Uterus (tissue), 3 donors: ENCODE measurements at regions not wholly inside any gene's neighbourhood (a gene's known extent, or its start where the extent isn't known, plus 50 kb on each side); places are given as distances from the start of the nearest gene placed in this dataset.
A peak's percentile ranks its signal among the peaks of the same experiment; 100 is the strongest.

Source experiments
- DNase-seq, 2 donors: peaks; one replicate each; pipeline ENCODE4 v3.0.0-alpha.2; 2019 to 2020
- H3K27ac ChIP-seq, 2 donors: fragments of 200-600 bp; sonication (generic); 1 replicate in 1 of 2; 2 replicates in 1 of 2; pipeline ENCODE4 v1.5.1; 2016 to 2018
- H3K27me3 ChIP-seq, 2 donors: fragments of 200-600 bp; sonication (generic); one replicate each; pipeline ENCODE4 v1.5.1; 2018 to 2019; ENCODE audit warnings: control low read depth in 1 of 2
- H3K36me3 ChIP-seq, 2 donors: fragments of 200-600 bp; sonication (generic); one replicate each; pipeline ENCODE4 v1.5.1; 2019; ENCODE audit warnings: control low read depth in 1 of 2
- H3K4me1 ChIP-seq, 2 donors: fragments of 200-600 bp; sonication (generic); one replicate each; pipeline ENCODE4 v1.5.1; 2018 to 2019; ENCODE audit warnings: control low read depth in 1 of 2
- H3K4me3 ChIP-seq, 2 donors: fragments of 200-600 bp; sonication (generic); 1 replicate in 1 of 2; 2 replicates in 1 of 2; pipeline ENCODE4 v1.5.1; 2018 to 2019; ENCODE audit warnings: mild to moderate bottlenecking in 1 of 2
- H3K9me3 ChIP-seq, 2 donors: fragments of 200-600 bp; sonication (generic); one replicate each; pipeline ENCODE4 v1.5.1; 2019; ENCODE audit warnings: control low read depth in 1 of 2
- POLR2A ChIP-seq, 2 donors: fragments of 450-650 bp; IDR thresholded peaks; one replicate each; pipeline ENCODE4 v1.6.1; 2016; ENCODE audit warnings: antibody characterized with exemption in 2 of 2, mild to moderate bottlenecking in 1 of 2, moderate library complexity in 1 of 2
- intact Hi-C: fragments of 100-400 bp; cut with DNase I; formaldehyde crosslinking; loops from one replicate; pipeline ENCODE4 v1.15.1; 2023; ENCODE audit warnings: low total_unique reads
- TF ChIP-seq, protein P1 (sequence below), 4 experiments: fragments of 200-600 bp in 2 of 4; fragments of 450-650 bp in 2 of 4; sonication (generic) in 2 of 4; IDR thresholded peaks; one replicate each; pipeline ENCODE4 v1.5.1; 2016 to 2019; ENCODE audit warnings: antibody characterized with exemption in 4 of 4, mild to moderate bottlenecking in 2 of 4, moderate library complexity in 1 of 4
- donor health status: DM: yes; HTN: yes; CAD: no.

DNA sequence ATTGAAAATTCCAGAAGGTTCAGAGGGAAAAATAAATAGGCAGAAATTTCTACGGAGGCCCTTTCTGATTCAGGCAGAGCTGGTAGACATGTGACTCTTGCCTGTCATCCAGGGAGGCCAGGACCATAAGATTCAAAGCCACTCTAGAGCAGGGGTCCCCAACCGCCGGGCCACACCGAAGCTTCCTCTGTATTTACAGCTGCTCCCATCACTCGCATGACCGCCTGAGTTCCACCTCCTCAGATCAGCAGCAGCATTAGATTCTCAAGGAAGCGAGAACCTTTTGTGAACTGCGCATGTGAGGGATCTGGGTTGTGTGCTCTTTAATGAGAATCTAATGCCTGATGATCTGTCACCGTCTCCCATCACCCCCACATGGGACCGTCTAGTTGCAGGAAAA, 72.2 kb downstream of the RWDD4 start:
- Histone ChIP-seq H3K4me3 (no peak overlapping the region), H3K4me1 (no peaks in the 10 kb centered on the region), H3K36me3 (no peaks in the 10 kb centered on the region), H3K27ac (no peak overlapping the region), H3K9me3 (no peaks in the 10 kb centered on the region), H3K27me3 (no peaks in the 10 kb centered on the region)
- TF ChIP-seq POLR2A (IDR thresholded peaks at IDR 0.05) = no peak
- TF ChIP-seq, protein P1, sequence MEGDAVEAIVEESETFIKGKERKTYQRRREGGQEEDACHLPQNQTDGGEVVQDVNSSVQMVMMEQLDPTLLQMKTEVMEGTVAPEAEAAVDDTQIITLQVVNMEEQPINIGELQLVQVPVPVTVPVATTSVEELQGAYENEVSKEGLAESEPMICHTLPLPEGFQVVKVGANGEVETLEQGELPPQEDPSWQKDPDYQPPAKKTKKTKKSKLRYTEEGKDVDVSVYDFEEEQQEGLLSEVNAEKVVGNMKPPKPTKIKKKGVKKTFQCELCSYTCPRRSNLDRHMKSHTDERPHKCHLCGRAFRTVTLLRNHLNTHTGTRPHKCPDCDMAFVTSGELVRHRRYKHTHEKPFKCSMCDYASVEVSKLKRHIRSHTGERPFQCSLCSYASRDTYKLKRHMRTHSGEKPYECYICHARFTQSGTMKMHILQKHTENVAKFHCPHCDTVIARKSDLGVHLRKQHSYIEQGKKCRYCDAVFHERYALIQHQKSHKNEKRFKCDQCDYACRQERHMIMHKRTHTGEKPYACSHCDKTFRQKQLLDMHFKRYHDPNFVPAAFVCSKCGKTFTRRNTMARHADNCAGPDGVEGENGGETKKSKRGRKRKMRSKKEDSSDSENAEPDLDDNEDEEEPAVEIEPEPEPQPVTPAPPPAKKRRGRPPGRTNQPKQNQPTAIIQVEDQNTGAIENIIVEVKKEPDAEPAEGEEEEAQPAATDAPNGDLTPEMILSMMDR (IDR thresholded peaks at IDR 0.05) = no peak
- no peak for DNase-seq
- intact Hi-C loops = no loop called here

GRCh38 chr4:183588169-183588675, 70.8 kb downstream of the RWDD4 start:
- Histone ChIP-seq H3K4me3 (peak overlapping the region in 1 of 2 donors; percentile 14), H3K36me3 (no peaks in the 10 kb centered on the region), H3K27me3 (no peaks in the 10 kb centered on the region), H3K27ac (peak overlapping the region; percentile 5 to 32), H3K9me3 (no peaks in the 10 kb centered on the region), H3K4me1 (no peaks in the 10 kb centered on the region)
- intact Hi-C loops = no loop called here
- DNase-seq = peak in 1 of 2 donors; percentile 35
- no peak for TF ChIP-seq POLR2A (IDR thresholded peaks at IDR 0.05)
- TF ChIP-seq, protein P1 (IDR thresholded peaks at IDR 0.05) = no peak

DNA sequence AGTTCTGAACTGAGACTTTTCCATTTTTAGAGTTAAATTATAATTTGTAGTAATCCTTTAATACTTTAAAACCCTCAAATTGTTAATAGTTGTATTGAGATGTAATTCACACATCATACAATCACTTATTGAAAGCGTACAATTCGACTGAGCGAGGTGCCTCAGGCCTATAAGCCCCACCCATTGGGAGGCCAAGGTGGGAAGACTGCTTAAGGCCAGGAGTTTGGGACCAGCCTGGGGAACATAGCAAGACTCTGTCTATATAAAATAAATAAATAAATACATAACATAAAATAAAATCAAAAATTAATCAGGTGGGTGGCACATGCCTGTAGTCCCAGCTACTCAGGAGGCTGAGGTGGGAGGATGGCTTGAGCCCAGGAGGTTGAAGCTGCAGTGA, 70.3 kb downstream of the RWDD4 start:
- Histone ChIP-seq H3K27ac (peak overlapping the region in 1 of 2 donors; percentile 5), H3K4me3 (no peak overlapping the region), H3K27me3 (no peaks in the 10 kb centered on the region), H3K4me1 (no peaks in the 10 kb centered on the region), H3K36me3 (no peaks in the 10 kb centered on the region), H3K9me3 (no peaks in the 10 kb centered on the region)
- intact Hi-C loops = no loop called here
- TF ChIP-seq POLR2A (IDR thresholded peaks at IDR 0.05) = no peak
- TF ChIP-seq, protein P1 (IDR thresholded peaks at IDR 0.05) = no peak
- DNase-seq = no peak

DNA sequence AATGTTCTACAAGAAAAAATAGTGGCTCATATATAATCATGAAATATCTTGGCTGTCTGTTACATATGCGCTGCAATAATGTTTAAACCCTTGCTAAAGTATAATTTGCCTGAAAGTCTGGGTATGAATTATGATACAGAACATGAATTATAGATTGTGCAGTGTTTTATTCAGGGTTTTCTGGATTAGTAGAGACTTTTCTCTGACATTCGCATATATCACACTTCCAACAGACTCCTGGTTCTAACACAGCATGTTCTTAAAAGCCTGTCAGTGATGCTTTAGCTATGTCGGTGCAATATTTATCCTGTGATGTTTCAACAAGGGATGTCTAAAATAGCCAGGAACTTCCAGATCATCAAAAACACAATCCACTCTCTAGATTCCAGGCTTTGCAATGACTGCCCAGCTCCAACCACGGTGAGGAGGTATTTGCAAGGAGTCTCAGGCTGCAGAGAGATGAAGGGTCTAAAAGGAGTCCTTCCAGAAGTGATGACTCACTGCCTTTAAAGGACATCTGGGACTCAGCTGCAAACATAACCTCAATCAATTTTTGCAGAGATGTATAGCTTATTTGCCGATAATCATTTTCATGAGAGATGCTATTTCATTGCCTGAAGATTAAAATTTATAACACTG, 69.4 kb downstream of the RWDD4 start:
- Histone ChIP-seq H3K36me3 (no peaks in the 10 kb centered on the region), H3K27ac (no peak overlapping the region), H3K27me3 (no peaks in the 10 kb centered on the region), H3K4me3 (no peak overlapping the region), H3K9me3 (no peaks in the 10 kb centered on the region), H3K4me1 (no peaks in the 10 kb centered on the region)
- TF ChIP-seq POLR2A (IDR thresholded peaks at IDR 0.05) = no peak
- TF ChIP-seq, protein P1 (IDR thresholded peaks at IDR 0.05) = no peak
- intact Hi-C loops = no loop called here
- DNase-seq = no peak
